WERI-Rb-1 (cell line): ENCODE measurements at regions not wholly inside any gene's neighbourhood (a gene's known extent, or its start where the extent isn't known, plus 50 kb on each side); places are given as distances from the start of the nearest gene placed in this dataset.
"Not testable (repeated sequence)": the region's sequence is repeated elsewhere in the genome, so short reads cannot be mapped to it uniquely, and the experiment has no call there.

Experiments used
- DNase-seq: peaks from one replicate; pipeline ENCODE4 v3.0.0-alpha.2; 2020
- H3K27ac ChIP-seq: fragments of 250-450 bp; sonication (Bioruptor Pico); 2 replicates; pipeline ENCODE4 v1.5.1; 2020; ENCODE audit warnings: mild to moderate bottlenecking, moderate library complexity
- H3K27me3 ChIP-seq: fragments of 250-450 bp; sonication (Bioruptor Pico); 2 replicates; pipeline ENCODE4 v1.5.1; 2021; ENCODE audit warnings: mild to moderate bottlenecking, low read depth, moderate library complexity; ENCODE audit not compliant: insufficient read depth, severe bottlenecking
- H3K36me3 ChIP-seq: fragments of 250-450 bp; sonication (Bioruptor Pico); 2 replicates; pipeline ENCODE4 v1.5.1; 2020; ENCODE audit warnings: mild to moderate bottlenecking, moderate library complexity
- H3K4me3 ChIP-seq: 2 replicates; pipeline ENCODE4 v1.5.1; 2011; ENCODE audit warnings: low read depth, mild to moderate bottlenecking, control low read depth, low read length
- H3K9me3 ChIP-seq: fragments of 250-450 bp; sonication (Bioruptor Pico); 2 replicates; pipeline ENCODE4 v1.5.1; 2021; ENCODE audit warnings: mild to moderate bottlenecking, moderate library complexity; ENCODE audit not compliant: severe bottlenecking
- TF ChIP-seq, protein P1 (sequence below): IDR thresholded peaks from 2 replicates; pipeline ENCODE4 v1.5.1; 2011; ENCODE audit warnings: low read depth, mild to moderate bottlenecking, control low read depth, inconsistent platforms, low read length

DNA sequence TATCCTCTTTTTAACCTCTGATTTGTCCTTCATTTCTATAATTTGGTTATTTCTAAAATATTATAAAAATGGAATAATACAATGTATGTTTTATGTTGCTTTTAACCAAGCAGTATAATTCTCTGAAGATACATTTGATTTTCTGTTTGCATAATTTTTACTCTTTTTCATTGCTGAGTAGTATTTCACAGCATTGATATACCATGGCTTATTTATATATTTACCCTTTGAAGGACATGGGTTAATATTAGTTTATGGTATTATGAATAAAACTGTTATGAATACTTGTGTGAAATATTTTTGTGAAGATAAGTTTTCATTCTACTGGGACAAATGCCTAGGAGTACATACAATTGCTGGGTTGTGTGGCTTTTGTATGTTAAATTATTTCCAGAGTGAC, 748.6 kb downstream of the TENT5A start:
- TF ChIP-seq, protein P1, sequence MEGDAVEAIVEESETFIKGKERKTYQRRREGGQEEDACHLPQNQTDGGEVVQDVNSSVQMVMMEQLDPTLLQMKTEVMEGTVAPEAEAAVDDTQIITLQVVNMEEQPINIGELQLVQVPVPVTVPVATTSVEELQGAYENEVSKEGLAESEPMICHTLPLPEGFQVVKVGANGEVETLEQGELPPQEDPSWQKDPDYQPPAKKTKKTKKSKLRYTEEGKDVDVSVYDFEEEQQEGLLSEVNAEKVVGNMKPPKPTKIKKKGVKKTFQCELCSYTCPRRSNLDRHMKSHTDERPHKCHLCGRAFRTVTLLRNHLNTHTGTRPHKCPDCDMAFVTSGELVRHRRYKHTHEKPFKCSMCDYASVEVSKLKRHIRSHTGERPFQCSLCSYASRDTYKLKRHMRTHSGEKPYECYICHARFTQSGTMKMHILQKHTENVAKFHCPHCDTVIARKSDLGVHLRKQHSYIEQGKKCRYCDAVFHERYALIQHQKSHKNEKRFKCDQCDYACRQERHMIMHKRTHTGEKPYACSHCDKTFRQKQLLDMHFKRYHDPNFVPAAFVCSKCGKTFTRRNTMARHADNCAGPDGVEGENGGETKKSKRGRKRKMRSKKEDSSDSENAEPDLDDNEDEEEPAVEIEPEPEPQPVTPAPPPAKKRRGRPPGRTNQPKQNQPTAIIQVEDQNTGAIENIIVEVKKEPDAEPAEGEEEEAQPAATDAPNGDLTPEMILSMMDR: no peak
- H3K4me3 ChIP-seq: no peak overlapping the region
- H3K27me3 ChIP-seq: no peaks in the 10 kb centered on the region
- H3K9me3 ChIP-seq: no peaks in the 10 kb centered on the region
- H3K27ac ChIP-seq: no peak overlapping the region
- no peak for DNase-seq
- H3K36me3 ChIP-seq: no peaks in the 10 kb centered on the region

GRCh38 chr6:81003156-81003555, 749.3 kb downstream of the TENT5A start:
- Histone ChIP-seq H3K27ac (no peak overlapping the region), H3K36me3 (no peaks in the 10 kb centered on the region), H3K9me3 (no peaks in the 10 kb centered on the region), H3K27me3 (no peaks in the 10 kb centered on the region), H3K4me3 (no peak overlapping the region)
- TF ChIP-seq, protein P1: no peak
- no peak for DNase-seq

GRCh38 chr6:81002126-81002525, 750.4 kb downstream of the TENT5A start:
- Histone ChIP-seq H3K36me3 (no peaks in the 10 kb centered on the region), H3K27ac (no peak overlapping the region), H3K27me3 (no peaks in the 10 kb centered on the region), H3K4me3 (no peak overlapping the region), H3K9me3 (no peaks in the 10 kb centered on the region)
- TF ChIP-seq, protein P1: no peak
- DNase-seq: no peak

- no peaks in the 10 kb centered on the region for H3K36me3 ChIP-seq
- no peaks in the 10 kb centered on the region for H3K27me3 ChIP-seq
- TF ChIP-seq, protein P1: no peak
- no peak for DNase-seq
- H3K27ac ChIP-seq: no peak overlapping the region
- H3K9me3 ChIP-seq: peaks cover 3% of the 10 kb centered on the region
- H3K4me3 ChIP-seq: no peak overlapping the region
These were observed 761.2 kb downstream of the TENT5A start for GRCh38 chr6:80991316-80991715.

DNA sequence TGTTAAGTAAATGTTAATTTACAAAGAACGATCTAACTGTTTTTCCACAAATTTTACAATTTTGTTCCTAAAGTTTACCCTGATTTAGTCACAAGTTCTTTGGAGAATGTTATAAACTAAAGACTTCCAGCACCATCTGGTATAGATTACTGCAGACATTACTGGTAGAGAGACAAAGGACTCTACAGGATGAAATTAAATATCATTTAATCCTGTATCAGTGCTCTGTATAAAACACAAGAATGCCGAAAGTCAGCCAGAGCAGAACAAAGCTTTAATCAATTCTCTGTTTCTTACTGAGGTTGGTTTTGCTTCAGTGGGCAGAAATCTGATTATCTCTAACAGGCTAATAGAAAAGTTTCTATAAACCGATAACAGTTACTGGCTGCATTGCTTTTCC, 763.6 kb downstream of the TENT5A start:
- Histone ChIP-seq H3K9me3 (peaks cover 3% of the 10 kb centered on the region), H3K27ac (no peak overlapping the region), H3K4me3 (no peak overlapping the region), H3K27me3 (no peaks in the 10 kb centered on the region), H3K36me3 (no peaks in the 10 kb centered on the region)
- TF ChIP-seq, protein P1: no peak
- DNase-seq: no peak

DNA sequence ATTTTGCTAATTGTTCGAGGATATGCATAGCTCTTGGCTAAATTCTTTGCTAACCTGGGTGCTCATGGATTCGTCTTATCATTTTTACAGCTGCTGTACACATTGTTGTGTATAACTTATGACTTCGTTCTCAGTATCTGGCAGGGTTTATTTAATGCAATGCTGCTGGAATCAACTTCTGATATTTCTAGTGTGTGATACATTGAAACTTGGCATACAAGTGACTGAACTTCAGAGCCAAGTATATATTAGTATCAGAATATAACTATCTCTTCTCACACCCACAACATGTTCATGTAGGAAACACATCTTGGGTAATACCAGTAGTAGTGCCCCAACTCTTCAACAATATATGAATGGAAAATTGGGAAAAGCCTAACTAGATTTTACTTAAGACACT, 764.2 kb downstream of the TENT5A start:
- Histone ChIP-seq H3K9me3 (peaks cover 3% of the 10 kb centered on the region), H3K27me3 (no peaks in the 10 kb centered on the region), H3K27ac (no peak overlapping the region), H3K36me3 (no peaks in the 10 kb centered on the region), H3K4me3 (no peak overlapping the region)
- TF ChIP-seq, protein P1: no peak
- no peak for DNase-seq

GRCh38 chr6:80981226-80981625, 771.3 kb downstream of the TENT5A start:
- not testable (repeated sequence) for DNase-seq, H3K27ac ChIP-seq, H3K4me3 ChIP-seq, H3K9me3 ChIP-seq, H3K36me3 ChIP-seq, H3K27me3 ChIP-seq
